ENCODE measurements at regions not wholly inside any gene's neighbourhood (a gene's known extent, or its start where the extent isn't known, plus 50 kb on each side); places are given as distances from the start of the nearest gene placed in this dataset.

- WGBS, 2 donors (ENCODE audit: low coverage in 1 of 2), result no CpG with 5 or more reads among the region's 1 CpG
- TF ChIP-seq POLR2AphosphoS5 (IDR thresholded peaks at IDR 0.05) (no peak), EP300 (IDR thresholded peaks at IDR 0.05) (no peak), CTCF (IDR thresholded peaks at IDR 0.05) (no peak), POLR2A (IDR thresholded peaks at IDR 0.05) (no peak)
These were observed 536.4 kb upstream of the FRG1 start for GRCh38 chr4:189404271-189404670.

GRCh38 chr4:189409158-189409557, 531.5 kb upstream of the FRG1 start:
- H3K27me3 ChIP-seq, result no peaks in the 10 kb centered on the region
- WGBS, 2 donors (ENCODE audit: low coverage in 1 of 2), result 67 to 79% methylated on average over 6 of the region's 6 CpGs
- H3K27ac ChIP-seq, result no peak overlapping the region
- H3K9me3 ChIP-seq, result peaks cover 0 to 14% (median 0%) of the 10 kb centered on the region in 3 donors
- H3K4me1 ChIP-seq, result no peaks in the 10 kb centered on the region
- H3K4me3 ChIP-seq, result no peak overlapping the region
- no peaks in the 10 kb centered on the region for H3K36me3 ChIP-seq
- no peak for TF ChIP-seq POLR2A (IDR thresholded peaks at IDR 0.05)
- TF ChIP-seq POLR2AphosphoS5 (IDR thresholded peaks at IDR 0.05), result no peak
- no peak for TF ChIP-seq CTCF (IDR thresholded peaks at IDR 0.05)
- TF ChIP-seq EP300 (IDR thresholded peaks at IDR 0.05), result no peak
- ATAC-seq, result no peak

More at GRCh38 chr4:189404271-189404670, 536.4 kb upstream of the FRG1 start:
- H3K27me3 ChIP-seq, result no peaks in the 10 kb centered on the region
- H3K9me3 ChIP-seq, result peaks cover 0 to 5% (median 0%) of the 10 kb centered on the region in 3 donors
- no peaks in the 10 kb centered on the region for H3K4me1 ChIP-seq
- no peak for ATAC-seq
- H3K4me3 ChIP-seq, result no peak overlapping the region
- H3K36me3 ChIP-seq, result no peaks in the 10 kb centered on the region
- no peak overlapping the region for H3K27ac ChIP-seq

- no peak for ATAC-seq
- Histone ChIP-seq H3K4me1 (no peaks in the 10 kb centered on the region), H3K27me3 (no peaks in the 10 kb centered on the region), H3K36me3 (no peaks in the 10 kb centered on the region), H3K9me3 (peaks cover 0 to 9% (median 0%) of the 10 kb centered on the region in 3 donors), H3K27ac (no peak overlapping the region), H3K4me3 (no peak overlapping the region)
- TF ChIP-seq EP300 (IDR thresholded peaks at IDR 0.05) (no peak), CTCF (IDR thresholded peaks at IDR 0.05) (no peak), POLR2A (IDR thresholded peaks at IDR 0.05) (no peak), POLR2AphosphoS5 (IDR thresholded peaks at IDR 0.05) (no peak)
- WGBS, 2 donors (ENCODE audit: low coverage in 1 of 2), result 60 to 62% methylated on average over 4 of the region's 4 CpGs
These were observed 526.7 kb upstream of the FRG1 start for GRCh38 chr4:189414021-189414420.

- H3K36me3 ChIP-seq, result no peaks in the 10 kb centered on the region
- no peaks in the 10 kb centered on the region for H3K4me1 ChIP-seq
- 42 to 46% methylated on average over 4 to 7 of the region's 10 CpGs for WGBS, 2 donors (ENCODE audit: low coverage in 1 of 2)
- no peak overlapping the region for H3K4me3 ChIP-seq
- no peak for ATAC-seq
- no peaks in the 10 kb centered on the region for H3K9me3 ChIP-seq
- peaks cover 6% of the 10 kb centered on the region for H3K27me3 ChIP-seq
- no peak overlapping the region for H3K27ac ChIP-seq
- TF ChIP-seq POLR2AphosphoS5 (IDR thresholded peaks at IDR 0.05) (no peak), CTCF (IDR thresholded peaks at IDR 0.05) (no peak)
These were observed 520.1 kb upstream of the FRG1 start for GRCh38 chr4:189420572-189420971.

GRCh38 chr4:189436207-189436606, 504.5 kb upstream of the FRG1 start:
- H3K27ac ChIP-seq, result no peak overlapping the region
- ATAC-seq, result no peak
- no peaks in the 10 kb centered on the region for H3K27me3 ChIP-seq
- 65 to 72% methylated on average over 3 of the region's 3 CpGs for WGBS, 2 donors (ENCODE audit: low coverage in 1 of 2)
- TF ChIP-seq POLR2A (IDR thresholded peaks at IDR 0.05), result no peak
- no peak for TF ChIP-seq POLR2AphosphoS5 (IDR thresholded peaks at IDR 0.05)
- TF ChIP-seq EP300 (IDR thresholded peaks at IDR 0.05), result no peak
- TF ChIP-seq CTCF (IDR thresholded peaks at IDR 0.05), result no peak
- H3K9me3 ChIP-seq, result peaks cover 0 to 31% (median 0%) of the 10 kb centered on the region in 3 donors
- no peak overlapping the region for H3K4me3 ChIP-seq
- no peaks in the 10 kb centered on the region for H3K4me1 ChIP-seq
- no peaks in the 10 kb centered on the region for H3K36me3 ChIP-seq

All from gastroesophageal sphincter (tissue), 4 donors.